Cardiac muscle cell (in vitro differentiated cells and primary cell): ENCODE measurements at regions not wholly inside any gene's neighbourhood (a gene's known extent, or its start where the extent isn't known, plus 50 kb on each side); places are given as distances from the start of the nearest gene placed in this dataset.
A peak's percentile ranks its signal among the peaks of the same experiment; 100 is the strongest.

Experiments
- DNase-seq, 2 donors: peaks; one replicate each; pipeline versions ENCODE4 v3.0.0 to v3.0.0-alpha.2; 2010 to 2017; ENCODE audit warnings: low read depth in 1 of 2, low spot score in 1 of 2
- H3K27ac ChIP-seq: fragments of 200-600 bp; sonication (generic); 2 replicates; pipeline ENCODE4 v1.5.1; 2016
- H3K27me3 ChIP-seq: fragments of 200-600 bp; sonication (generic); 2 replicates; pipeline ENCODE4 v1.6.0; 2016; ENCODE audit warnings: control low read depth
- H3K36me3 ChIP-seq: fragments of 200-600 bp; sonication (generic); 2 replicates; pipeline ENCODE4 v1.5.1; 2016; ENCODE audit warnings: control low read depth
- H3K4me1 ChIP-seq: fragments of 200-600 bp; sonication (generic); 2 replicates; pipeline ENCODE4 v1.8.1; 2017; ENCODE audit warnings: low read depth, mild to moderate bottlenecking, mixed run types
- H3K4me3 ChIP-seq: fragments of 200-600 bp; sonication (generic); 2 replicates; pipeline ENCODE4 v1.5.1; 2016; ENCODE audit warnings: mild to moderate bottlenecking
- H3K9me3 ChIP-seq: fragments of 200-600 bp; sonication (generic); 2 replicates; pipeline ENCODE4 v1.5.1; 2017; ENCODE audit warnings: low read depth, mild to moderate bottlenecking, control low read depth
- TF ChIP-seq, protein P1 (sequence below): IDR thresholded peaks from 2 replicates; pipeline ENCODE4 v1.5.1; 2012; ENCODE audit warnings: low read depth, mild to moderate bottlenecking, low read length

DNA sequence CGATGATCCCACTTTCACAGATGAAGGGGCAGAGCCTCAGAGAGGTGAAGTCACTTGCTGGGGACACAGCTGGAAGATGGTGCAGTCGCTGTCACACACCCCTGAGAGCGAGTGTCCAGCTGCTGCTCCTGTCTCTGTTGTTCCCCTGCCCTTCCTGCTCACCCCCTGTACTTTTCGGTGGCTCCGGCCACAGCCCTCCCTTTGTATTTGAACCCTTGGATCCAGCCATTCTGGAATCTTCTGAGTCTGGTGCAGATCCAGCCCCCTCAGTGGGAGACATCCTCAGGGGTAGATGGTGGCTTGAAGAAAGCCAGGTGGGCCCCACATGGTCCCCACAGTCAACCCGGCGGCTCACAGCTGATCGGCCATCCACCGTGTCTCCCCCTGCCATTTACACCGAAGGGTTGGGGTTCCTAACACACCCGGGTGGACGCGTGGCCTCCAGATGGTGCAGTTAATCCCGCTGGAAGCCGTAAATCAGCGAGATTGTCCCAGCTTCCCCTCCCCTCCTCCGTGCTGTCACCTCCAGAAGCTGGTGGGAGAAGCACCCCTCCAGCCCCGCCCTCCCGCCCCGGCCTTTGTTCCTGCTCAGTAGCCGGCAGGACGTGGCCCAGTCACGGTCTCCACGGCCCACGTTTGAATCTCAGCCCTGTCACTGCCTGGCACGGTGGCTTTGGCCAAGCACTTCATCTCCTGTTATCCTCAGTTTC lies 204.8 kb downstream of the C9orf50 start:
- Histone ChIP-seq H3K36me3 (no peaks in the 10 kb centered on the region), H3K27ac (no peak overlapping the region), H3K27me3 (no peaks in the 10 kb centered on the region), H3K9me3 (no peaks in the 10 kb centered on the region), H3K4me1 (peaks cover 20% of the 10 kb centered on the region), H3K4me3 (no peak overlapping the region)
- no peak for DNase-seq
- TF ChIP-seq, protein P1, sequence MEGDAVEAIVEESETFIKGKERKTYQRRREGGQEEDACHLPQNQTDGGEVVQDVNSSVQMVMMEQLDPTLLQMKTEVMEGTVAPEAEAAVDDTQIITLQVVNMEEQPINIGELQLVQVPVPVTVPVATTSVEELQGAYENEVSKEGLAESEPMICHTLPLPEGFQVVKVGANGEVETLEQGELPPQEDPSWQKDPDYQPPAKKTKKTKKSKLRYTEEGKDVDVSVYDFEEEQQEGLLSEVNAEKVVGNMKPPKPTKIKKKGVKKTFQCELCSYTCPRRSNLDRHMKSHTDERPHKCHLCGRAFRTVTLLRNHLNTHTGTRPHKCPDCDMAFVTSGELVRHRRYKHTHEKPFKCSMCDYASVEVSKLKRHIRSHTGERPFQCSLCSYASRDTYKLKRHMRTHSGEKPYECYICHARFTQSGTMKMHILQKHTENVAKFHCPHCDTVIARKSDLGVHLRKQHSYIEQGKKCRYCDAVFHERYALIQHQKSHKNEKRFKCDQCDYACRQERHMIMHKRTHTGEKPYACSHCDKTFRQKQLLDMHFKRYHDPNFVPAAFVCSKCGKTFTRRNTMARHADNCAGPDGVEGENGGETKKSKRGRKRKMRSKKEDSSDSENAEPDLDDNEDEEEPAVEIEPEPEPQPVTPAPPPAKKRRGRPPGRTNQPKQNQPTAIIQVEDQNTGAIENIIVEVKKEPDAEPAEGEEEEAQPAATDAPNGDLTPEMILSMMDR = no peak

DNA sequence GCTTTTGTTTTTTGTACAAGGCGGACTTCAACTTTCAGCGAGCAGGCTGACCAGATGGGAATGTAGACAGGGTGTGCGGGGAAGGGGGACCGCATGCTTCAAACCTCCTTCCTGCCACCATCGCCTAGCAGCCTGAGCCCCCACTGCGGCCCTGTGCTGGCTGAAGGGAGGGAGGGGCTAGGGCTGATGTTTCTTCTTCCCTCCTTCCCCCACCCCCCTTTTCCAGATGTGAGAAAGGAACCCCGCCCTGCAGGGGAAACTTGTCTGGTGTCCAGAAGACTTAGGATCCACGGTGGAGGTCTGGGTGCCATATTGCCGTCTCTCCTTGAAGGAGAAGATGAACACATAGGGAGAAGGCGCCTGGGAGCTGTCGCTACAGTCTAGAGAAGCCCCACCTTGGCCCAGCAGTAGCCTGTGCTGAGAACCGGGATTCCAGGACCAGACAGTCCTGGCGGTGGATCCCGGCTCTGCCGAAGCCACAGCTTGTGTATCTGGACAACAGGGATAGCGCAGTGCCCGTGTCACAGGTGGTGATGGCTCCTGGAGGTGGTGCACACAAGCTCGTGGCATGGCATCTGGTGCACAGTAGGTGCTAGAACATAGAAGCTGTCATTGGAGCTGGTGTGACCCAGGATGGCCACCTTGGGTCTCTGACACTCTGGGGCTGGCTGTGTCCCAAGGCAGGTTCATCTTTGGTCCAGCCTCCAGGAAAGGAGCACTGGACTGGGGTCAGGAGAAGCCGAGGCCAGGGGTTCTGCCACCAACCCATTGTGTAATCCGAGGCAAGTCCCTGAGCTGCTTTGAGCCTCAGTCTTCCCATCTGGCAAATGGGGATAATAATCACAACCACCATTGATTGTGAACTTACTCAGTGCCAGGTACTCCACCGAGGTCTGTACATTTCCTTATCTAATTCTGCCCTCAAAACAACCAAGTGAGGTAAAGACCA lies 205.6 kb downstream of the C9orf50 start:
- Histone ChIP-seq H3K9me3 (no peaks in the 10 kb centered on the region), H3K36me3 (no peaks in the 10 kb centered on the region), H3K27me3 (no peaks in the 10 kb centered on the region), H3K27ac (peak overlapping the region; percentile 99), H3K4me3 (no peak overlapping the region), H3K4me1 (peaks cover 20% of the 10 kb centered on the region)
- no peak for DNase-seq
- TF ChIP-seq, protein P1 = no peak

DNA sequence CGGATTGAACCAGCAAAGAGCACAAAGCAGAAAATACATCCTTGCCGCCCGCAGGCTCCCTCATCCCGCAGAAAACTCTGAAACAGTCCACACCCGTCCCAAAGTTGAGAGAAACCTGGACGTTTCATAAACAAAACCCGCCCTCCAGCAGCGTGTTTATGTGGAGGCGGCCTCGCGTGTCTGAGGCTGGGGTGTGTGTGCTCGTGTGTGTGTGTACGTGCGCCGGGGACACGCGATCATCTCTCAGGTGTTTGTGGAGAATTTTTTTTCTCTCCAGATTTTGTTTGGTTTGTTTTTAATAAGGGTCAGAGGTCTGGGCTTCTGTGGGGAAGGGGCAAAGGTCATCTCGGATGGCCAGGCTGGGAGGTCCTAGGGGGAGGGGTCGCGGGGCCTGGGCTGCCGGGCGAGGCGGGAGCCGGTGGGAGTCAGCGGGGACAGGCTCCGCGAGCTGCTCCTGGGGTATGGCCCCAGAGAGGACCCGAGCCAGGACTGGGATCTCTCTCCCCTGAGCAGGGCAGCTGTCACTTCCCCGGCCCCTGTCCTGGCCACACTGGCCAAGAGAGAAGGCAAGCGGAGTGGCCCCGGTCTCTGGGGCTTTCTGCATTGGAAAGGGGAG lies 206.4 kb downstream of the C9orf50 start:
- peak; percentile 36 to 48 for DNase-seq
- Histone ChIP-seq H3K4me1 (peaks cover 20% of the 10 kb centered on the region), H3K27me3 (no peaks in the 10 kb centered on the region), H3K4me3 (peak overlapping the region; percentile 19), H3K36me3 (no peaks in the 10 kb centered on the region), H3K9me3 (no peaks in the 10 kb centered on the region), H3K27ac (peak overlapping the region; percentile 99)
- TF ChIP-seq, protein P1 = no peak

DNA sequence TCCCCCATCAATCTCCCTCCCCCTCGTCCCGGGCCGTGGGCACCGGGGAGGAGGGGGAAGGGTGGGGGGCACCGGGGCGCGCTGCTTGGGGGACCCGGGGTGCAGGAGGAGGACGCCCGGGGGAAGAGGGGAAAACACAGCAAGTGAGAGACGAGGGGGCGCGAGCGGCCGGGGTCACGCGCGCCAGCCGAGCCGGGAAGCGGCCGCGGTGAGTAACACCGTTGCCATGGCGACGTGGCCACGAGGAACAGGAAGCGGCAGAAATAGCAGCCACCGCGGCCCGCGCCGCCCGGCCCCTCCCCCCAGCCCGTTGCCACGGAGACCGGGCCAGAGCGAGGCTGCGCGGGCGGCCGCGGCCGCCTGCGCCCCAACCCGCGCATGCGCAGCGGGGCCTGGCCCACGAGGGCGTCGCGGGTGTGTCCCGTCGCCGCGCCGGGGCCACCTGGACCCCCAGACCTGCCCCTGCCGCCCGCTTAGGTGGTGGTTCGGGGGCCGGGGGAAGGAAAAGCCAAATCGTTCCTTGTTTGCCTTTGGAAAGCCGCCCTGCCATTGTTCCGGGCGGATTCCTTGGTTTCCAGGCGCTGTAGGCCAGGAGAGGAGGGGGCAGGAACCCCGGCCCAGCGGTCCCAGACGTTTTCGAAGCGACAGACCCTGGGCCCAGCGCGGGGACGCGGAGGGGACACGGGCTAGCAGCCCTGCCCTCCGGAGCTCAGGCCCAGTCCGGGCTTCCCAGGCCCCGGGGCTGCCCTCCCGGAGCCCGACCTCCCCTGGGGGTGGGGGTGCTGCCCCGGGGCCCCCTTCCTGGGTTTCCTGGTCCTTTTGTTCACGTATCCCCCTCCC lies 207.1 kb downstream of the C9orf50 start:
- TF ChIP-seq, protein P1 = no peak
- Histone ChIP-seq H3K9me3 (no peaks in the 10 kb centered on the region), H3K4me3 (peak overlapping the region; percentile 34), H3K36me3 (no peaks in the 10 kb centered on the region), H3K4me1 (peaks cover 27% of the 10 kb centered on the region), H3K27me3 (no peaks in the 10 kb centered on the region), H3K27ac (peak overlapping the region; percentile 99)
- peak; percentile 98 for DNase-seq
